ENCODE measurements at regions not wholly inside any gene's neighbourhood (a gene's known extent, or its start where the extent isn't known, plus 50 kb on each side); places are given as distances from the start of the nearest gene placed in this dataset.

GRCh38 chr9:102550886-102551285 is 444.2 kb upstream of the CYLC2 start:
- Histone ChIP-seq H3K4me1 (ENCODE audit: control insufficient read depth in 2 of 2, insufficient read depth in 1 of 2, low read depth in 1 of 2, low read length in 2 of 2) (no peaks in the 10 kb centered on the region), H2BK15ac (ENCODE audit: low read length) (no peak overlapping the region), H2AFZ (ENCODE audit: low read length) (no peak overlapping the region), H2BK5ac (ENCODE audit: low read length) (no peak overlapping the region), H2AK5ac (ENCODE audit: low read depth, low read length) (no peak overlapping the region), H3K36me3 (replicated peaks in 1 of 2; ENCODE audit: control insufficient read depth in 2 of 2, insufficient read depth in 2 of 2, low read length in 2 of 2) (no peaks in the 10 kb centered on the region), H3K4me3 (ENCODE audit: low read length in 2 of 2) (no peak overlapping the region), H3K18ac (ENCODE audit: low read length) (no peak overlapping the region), H3K27ac (replicated peaks; ENCODE audit: low read length) (no peak overlapping the region), H4K91ac (ENCODE audit: low read depth, low read length, poor library complexity) (no peak overlapping the region), H3K27me3 (ENCODE audit: control insufficient read depth in 3 of 3, insufficient read depth in 3 of 3, low read depth in 1 of 3, low read length in 3 of 3) (no peaks in the 10 kb centered on the region), H3K4me2 (ENCODE audit: insufficient read depth, low read length, poor library complexity, severe bottlenecking) (no peak overlapping the region), H4K8ac (ENCODE audit: low read depth, low read length) (no peak overlapping the region), H3K79me1 (ENCODE audit: low read depth, low read length) (no peaks in the 10 kb centered on the region), H2BK120ac (ENCODE audit: low read depth, low read length) (no peak overlapping the region), H2BK12ac (ENCODE audit: low read length) (no peak overlapping the region), H3K9ac (ENCODE audit: low read depth, low read length, poor library complexity) (no peak overlapping the region), H3K23ac (ENCODE audit: low read depth, low read length, poor library complexity) (no peak overlapping the region), H3K9me3 (replicated peaks in 1 of 2; ENCODE audit: control insufficient read depth in 2 of 2, insufficient read depth in 1 of 2, low read depth in 1 of 2, low read length in 2 of 2) (peaks cover 4% of the 10 kb centered on the region in 2 donors), H3K14ac (ENCODE audit: low read length) (no peak overlapping the region), H3K4ac (ENCODE audit: low read length) (no peak overlapping the region)
- WGBS, 2 donors (ENCODE audit: extremely low coverage in 2 of 2, insufficient read length in 2 of 2, insufficient replicate concordance in 1 of 2): no CpG with 5 or more reads among the region's 3 CpGs
- DNase-seq (ENCODE audit: low spot score): no peak

- H2AFZ ChIP-seq (ENCODE audit: low read length): no peak overlapping the region
- no peaks in the 10 kb centered on the region for H3K79me1 ChIP-seq (ENCODE audit: low read depth, low read length)
- DNase-seq (ENCODE audit: low spot score): no peak
- H3K4me2 ChIP-seq (ENCODE audit: insufficient read depth, low read length, poor library complexity, severe bottlenecking): no peak overlapping the region
- H4K8ac ChIP-seq (ENCODE audit: low read depth, low read length): no peak overlapping the region
- H3K36me3 ChIP-seq (replicated peaks in 1 of 2; ENCODE audit: control insufficient read depth in 2 of 2, insufficient read depth in 2 of 2, low read length in 2 of 2): no peaks in the 10 kb centered on the region
- no peak overlapping the region for H4K91ac ChIP-seq (ENCODE audit: low read depth, low read length, poor library complexity)
- no peak overlapping the region for H3K4ac ChIP-seq (ENCODE audit: low read length)
- H2BK120ac ChIP-seq (ENCODE audit: low read depth, low read length): no peak overlapping the region
- no peak overlapping the region for H3K23ac ChIP-seq (ENCODE audit: low read depth, low read length, poor library complexity)
- no peak overlapping the region for H3K18ac ChIP-seq (ENCODE audit: low read length)
- no peak overlapping the region for H2BK15ac ChIP-seq (ENCODE audit: low read length)
- H3K9ac ChIP-seq (ENCODE audit: low read depth, low read length, poor library complexity): no peak overlapping the region
- no peaks in the 10 kb centered on the region for H3K4me1 ChIP-seq (ENCODE audit: control insufficient read depth in 2 of 2, insufficient read depth in 1 of 2, low read depth in 1 of 2, low read length in 2 of 2)
- H2AK5ac ChIP-seq (ENCODE audit: low read depth, low read length): no peak overlapping the region
- H3K14ac ChIP-seq (ENCODE audit: low read length): no peak overlapping the region
- no peak overlapping the region for H2BK12ac ChIP-seq (ENCODE audit: low read length)
- peaks cover 4% of the 10 kb centered on the region in 2 donors for H3K9me3 ChIP-seq (replicated peaks in 1 of 2; ENCODE audit: control insufficient read depth in 2 of 2, insufficient read depth in 1 of 2, low read depth in 1 of 2, low read length in 2 of 2)
- no peak overlapping the region for H3K27ac ChIP-seq (replicated peaks; ENCODE audit: low read length)
- no peak overlapping the region for H2BK5ac ChIP-seq (ENCODE audit: low read length)
- H3K4me3 ChIP-seq (ENCODE audit: low read length in 2 of 2): no peak overlapping the region
- H3K27me3 ChIP-seq (ENCODE audit: control insufficient read depth in 3 of 3, insufficient read depth in 3 of 3, low read depth in 1 of 3, low read length in 3 of 3): no peaks in the 10 kb centered on the region
Observed at GRCh38 chr9:102550266-102550665, 444.9 kb upstream of the CYLC2 start.

- Histone ChIP-seq H3K79me1 (ENCODE audit: low read depth, low read length) (no peaks in the 10 kb centered on the region), H3K23ac (ENCODE audit: low read depth, low read length, poor library complexity) (no peak overlapping the region), H3K27me3 (ENCODE audit: control insufficient read depth in 3 of 3, insufficient read depth in 3 of 3, low read depth in 1 of 3, low read length in 3 of 3) (no peaks in the 10 kb centered on the region), H4K91ac (ENCODE audit: low read depth, low read length, poor library complexity) (no peak overlapping the region), H2AK5ac (ENCODE audit: low read depth, low read length) (no peak overlapping the region), H3K4me2 (ENCODE audit: insufficient read depth, low read length, poor library complexity, severe bottlenecking) (no peak overlapping the region), H2BK15ac (ENCODE audit: low read length) (no peak overlapping the region), H3K36me3 (replicated peaks in 1 of 2; ENCODE audit: control insufficient read depth in 2 of 2, insufficient read depth in 2 of 2, low read length in 2 of 2) (no peaks in the 10 kb centered on the region), H3K4me1 (ENCODE audit: control insufficient read depth in 2 of 2, insufficient read depth in 1 of 2, low read depth in 1 of 2, low read length in 2 of 2) (no peaks in the 10 kb centered on the region), H2BK5ac (ENCODE audit: low read length) (no peak overlapping the region), H3K4me3 (ENCODE audit: low read length in 2 of 2) (no peak overlapping the region), H2AFZ (ENCODE audit: low read length) (no peak overlapping the region), H3K4ac (ENCODE audit: low read length) (no peak overlapping the region), H3K27ac (replicated peaks; ENCODE audit: low read length) (no peak overlapping the region), H3K18ac (ENCODE audit: low read length) (no peak overlapping the region), H3K9me3 (replicated peaks in 1 of 2; ENCODE audit: control insufficient read depth in 2 of 2, insufficient read depth in 1 of 2, low read depth in 1 of 2, low read length in 2 of 2) (no peaks in the 10 kb centered on the region), H2BK12ac (ENCODE audit: low read length) (no peak overlapping the region), H2BK120ac (ENCODE audit: low read depth, low read length) (no peak overlapping the region), H3K14ac (ENCODE audit: low read length) (no peak overlapping the region), H3K9ac (ENCODE audit: low read depth, low read length, poor library complexity) (no peak overlapping the region), H4K8ac (ENCODE audit: low read depth, low read length) (no peak overlapping the region)
- no CpG with 5 or more reads among the region's 2 CpGs for WGBS, 2 donors (ENCODE audit: extremely low coverage in 2 of 2, insufficient read length in 2 of 2, insufficient replicate concordance in 1 of 2)
- no peak for DNase-seq (ENCODE audit: low spot score)
Observed at GRCh38 chr9:102534031-102534430, 461.1 kb upstream of the CYLC2 start.

- no peak overlapping the region for H2AFZ ChIP-seq (ENCODE audit: low read length)
- H4K8ac ChIP-seq (ENCODE audit: low read depth, low read length): no peak overlapping the region
- no peak overlapping the region for H2BK12ac ChIP-seq (ENCODE audit: low read length)
- H3K36me3 ChIP-seq (replicated peaks in 1 of 2; ENCODE audit: control insufficient read depth in 2 of 2, insufficient read depth in 2 of 2, low read length in 2 of 2): no peaks in the 10 kb centered on the region
- H3K79me1 ChIP-seq (ENCODE audit: low read depth, low read length): no peaks in the 10 kb centered on the region
- no peak overlapping the region for H3K9ac ChIP-seq (ENCODE audit: low read depth, low read length, poor library complexity)
- no peak overlapping the region for H2BK120ac ChIP-seq (ENCODE audit: low read depth, low read length)
- no peak overlapping the region for H3K4ac ChIP-seq (ENCODE audit: low read length)
- DNase-seq (ENCODE audit: low spot score): no peak
- H3K27me3 ChIP-seq (ENCODE audit: control insufficient read depth in 3 of 3, insufficient read depth in 3 of 3, low read depth in 1 of 3, low read length in 3 of 3): no peaks in the 10 kb centered on the region
- no peak overlapping the region for H3K4me2 ChIP-seq (ENCODE audit: insufficient read depth, low read length, poor library complexity, severe bottlenecking)
- no CpG with 5 or more reads among the region's 3 CpGs for WGBS, 2 donors (ENCODE audit: extremely low coverage in 2 of 2, insufficient read length in 2 of 2, insufficient replicate concordance in 1 of 2)
- no peaks in the 10 kb centered on the region for H3K4me1 ChIP-seq (ENCODE audit: control insufficient read depth in 2 of 2, insufficient read depth in 1 of 2, low read depth in 1 of 2, low read length in 2 of 2)
- no peak overlapping the region for H4K91ac ChIP-seq (ENCODE audit: low read depth, low read length, poor library complexity)
- H2AK5ac ChIP-seq (ENCODE audit: low read depth, low read length): no peak overlapping the region
- H3K23ac ChIP-seq (ENCODE audit: low read depth, low read length, poor library complexity): no peak overlapping the region
- no peak overlapping the region for H2BK15ac ChIP-seq (ENCODE audit: low read length)
- no peak overlapping the region for H3K27ac ChIP-seq (replicated peaks; ENCODE audit: low read length)
- H3K18ac ChIP-seq (ENCODE audit: low read length): no peak overlapping the region
- H3K4me3 ChIP-seq (ENCODE audit: low read length in 2 of 2): no peak overlapping the region
- H3K14ac ChIP-seq (ENCODE audit: low read length): no peak overlapping the region
- no peak overlapping the region for H2BK5ac ChIP-seq (ENCODE audit: low read length)
- H3K9me3 ChIP-seq (replicated peaks in 1 of 2; ENCODE audit: control insufficient read depth in 2 of 2, insufficient read depth in 1 of 2, low read depth in 1 of 2, low read length in 2 of 2): no peaks in the 10 kb centered on the region
Observed at GRCh38 chr9:102521097-102521755, 473.9 kb upstream of the CYLC2 start.

Measured in neuronal stem cell (in vitro differentiated cells).